ENCODE measurements at regions not wholly inside any gene's neighbourhood (a gene's known extent, or its start where the extent isn't known, plus 50 kb on each side); places are given as distances from the start of the nearest gene placed in this dataset.
"Not testable (repeated sequence)": the region's sequence is repeated elsewhere in the genome, so short reads cannot be mapped to it uniquely, and the experiment has no call there.

DNA sequence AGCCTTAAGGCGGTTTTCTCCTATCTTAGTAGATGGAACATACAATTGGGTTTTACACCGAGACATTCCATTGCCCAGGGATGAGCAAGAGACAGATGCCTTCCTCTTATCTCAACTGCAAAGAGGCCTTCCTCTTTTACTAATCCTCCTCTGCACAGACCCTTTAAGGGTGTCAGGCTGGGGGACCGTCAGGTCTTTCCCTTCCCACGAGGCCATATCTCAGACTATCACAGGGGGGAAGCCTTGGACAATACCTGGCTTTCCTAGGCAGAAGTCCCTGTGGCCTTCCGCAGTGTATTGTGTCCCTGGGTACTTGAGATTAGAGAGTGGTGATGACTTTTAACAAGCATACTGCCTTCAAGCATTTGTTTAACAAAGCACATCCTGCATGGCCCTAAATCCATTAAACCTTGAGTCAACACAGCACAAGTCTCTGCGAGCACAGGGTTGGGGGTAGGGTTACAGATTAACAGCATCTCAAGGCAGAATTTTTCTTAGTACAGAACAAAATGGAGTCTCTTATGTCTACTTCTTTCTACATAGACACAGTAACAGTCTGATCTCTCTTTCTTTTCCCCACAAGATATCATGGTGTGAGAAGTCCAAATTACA lies 874.1 kb downstream of the RAPGEF2 start:
- TF ChIP-seq FOXK1 (CRISPR knock-in tag; IDR thresholded peaks at IDR 0.05); ELF4 (CRISPR knock-in tag; IDR thresholded peaks at IDR 0.05; ENCODE audit: low read depth); HMGXB4 (CRISPR knock-in tag; IDR thresholded peaks at IDR 0.05); FOXP4 (CRISPR knock-in tag; IDR thresholded peaks at IDR 0.05); CTCF (IDR thresholded peaks at IDR 0.05); TP53 (CRISPR knock-in tag; IDR thresholded peaks at IDR 0.05); NR2C2 (CRISPR knock-in tag; IDR thresholded peaks at IDR 0.05); ETV6 (CRISPR knock-in tag; IDR thresholded peaks at IDR 0.05); TCF7 (CRISPR knock-in tag; IDR thresholded peaks at IDR 0.05; ENCODE audit: low read depth); SP1 (CRISPR knock-in tag; conservative IDR thresholded peaks at IDR 0.05); ZNF317 (CRISPR knock-in tag; IDR thresholded peaks at IDR 0.05; ENCODE audit: borderline replicate concordance, low read depth); CREB1 (CRISPR knock-in tag; IDR thresholded peaks at IDR 0.05): not testable (repeated sequence)
- TF ChIP-seq, protein P1, sequence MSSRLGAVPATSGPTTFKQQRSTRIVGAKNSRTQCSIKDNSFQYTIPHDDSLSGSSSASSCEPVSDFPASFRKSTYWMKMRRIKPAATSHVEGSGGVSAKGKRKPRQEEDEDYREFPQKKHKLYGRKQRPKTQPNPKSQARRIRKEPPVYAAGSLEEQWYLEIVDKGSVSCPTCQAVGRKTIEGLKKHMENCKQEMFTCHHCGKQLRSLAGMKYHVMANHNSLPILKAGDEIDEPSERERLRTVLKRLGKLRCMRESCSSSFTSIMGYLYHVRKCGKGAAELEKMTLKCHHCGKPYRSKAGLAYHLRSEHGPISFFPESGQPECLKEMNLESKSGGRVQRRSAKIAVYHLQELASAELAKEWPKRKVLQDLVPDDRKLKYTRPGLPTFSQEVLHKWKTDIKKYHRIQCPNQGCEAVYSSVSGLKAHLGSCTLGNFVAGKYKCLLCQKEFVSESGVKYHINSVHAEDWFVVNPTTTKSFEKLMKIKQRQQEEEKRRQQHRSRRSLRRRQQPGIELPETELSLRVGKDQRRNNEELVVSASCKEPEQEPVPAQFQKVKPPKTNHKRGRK (CRISPR knock-in tag; IDR thresholded peaks at IDR 0.05; ENCODE audit: borderline replicate concordance): not testable (repeated sequence)
- TF ChIP-seq, protein P2, sequence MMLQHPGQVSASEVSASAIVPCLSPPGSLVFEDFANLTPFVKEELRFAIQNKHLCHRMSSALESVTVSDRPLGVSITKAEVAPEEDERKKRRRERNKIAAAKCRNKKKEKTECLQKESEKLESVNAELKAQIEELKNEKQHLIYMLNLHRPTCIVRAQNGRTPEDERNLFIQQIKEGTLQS (CRISPR knock-in tag; conservative IDR thresholded peaks at IDR 0.05): not testable (repeated sequence)

All from WTC11 (cell line).